Neural cell (in vitro differentiated cells): ENCODE measurements at regions not wholly inside any gene's neighbourhood (a gene's known extent, or its start where the extent isn't known, plus 50 kb on each side); places are given as distances from the start of the nearest gene placed in this dataset.

ENCODE experiments used
- H2AFZ ChIP-seq: fragments of 200-600, 300-800 bp; sonication (generic), shearing (Covaris generic); 2 replicates; pipeline ENCODE4 v1.6.0; 2014; ENCODE audit warnings: low read depth, mild to moderate bottlenecking, antibody characterized with exemption, low read length, moderate library complexity
- H3F3A ChIP-seq: fragments of 200-600 bp; shearing (Covaris generic); 2 replicates; pipeline ENCODE4 v1.6.1; 2016; ENCODE audit warnings: mild to moderate bottlenecking, moderate library complexity, mixed read lengths, antibody characterized with exemption, low read length; ENCODE audit not compliant: insufficient read depth, poor library complexity, severe bottlenecking
- H3K27ac ChIP-seq: fragments of 200-600, 300-800 bp; sonication (generic), shearing (Covaris generic); 2 replicates; pipeline ENCODE4 v1.5.1; 2014; ENCODE audit warnings: mild to moderate bottlenecking, low read length, moderate library complexity
- H3K27me3 ChIP-seq: fragments of 300-800, 200-600 bp; sonication (generic), shearing (Covaris generic); 2 replicates; pipeline ENCODE4 v1.6.0; 2014; ENCODE audit warnings: mild to moderate bottlenecking, low read depth, low read length, moderate library complexity; ENCODE audit not compliant: insufficient read depth
- H3K36me3 ChIP-seq: fragments of 300-800, 200-600 bp; sonication (generic), shearing (Covaris generic); 2 replicates; pipeline ENCODE4 v1.5.1; 2014; ENCODE audit warnings: mild to moderate bottlenecking, antibody characterized with exemption, low read length, moderate library complexity; ENCODE audit not compliant: insufficient read depth
- H3K4me2 ChIP-seq: fragments of 300-800, 200-600 bp; sonication (generic), shearing (Covaris generic); 2 replicates; pipeline ENCODE4 v1.6.0; 2014; ENCODE audit warnings: mild to moderate bottlenecking, low read length
- H3K4me3 ChIP-seq: fragments of 300-800, 200-600 bp; sonication (generic), shearing (Covaris generic); 2 replicates; pipeline ENCODE4 v1.5.1; 2014; ENCODE audit warnings: mild to moderate bottlenecking, low read length, moderate library complexity
- H3K79me2 ChIP-seq: fragments of 200-600 bp; shearing (Covaris generic); replicated peaks from 2 replicates; pipeline ENCODE4 v1.6.0; 2014; ENCODE audit warnings: mild to moderate bottlenecking, low read length, moderate library complexity; ENCODE audit not compliant: insufficient read depth
- H3K9ac ChIP-seq: fragments of 300-800, 200-600 bp; sonication (generic), shearing (Covaris generic); 2 replicates; pipeline ENCODE4 v1.6.1; 2016; ENCODE audit warnings: mild to moderate bottlenecking, low read length, mixed read lengths
- H3K9me2 ChIP-seq: fragments of 200-600 bp; shearing (Covaris generic); 2 replicates; pipeline ENCODE4 v1.6.1; 2016; ENCODE audit warnings: mild to moderate bottlenecking, low read length, mixed read lengths; ENCODE audit not compliant: insufficient read depth
- H3K9me3 ChIP-seq: fragments of 200-600, 300-800 bp; sonication (generic), shearing (Covaris generic); 2 replicates; pipeline ENCODE4 v1.6.1; 2016; ENCODE audit warnings: mild to moderate bottlenecking, mixed run types, low read length, moderate library complexity, mixed read lengths
- H4K20me1 ChIP-seq: fragments of 200-600 bp; shearing (Covaris generic); 2 replicates; pipeline ENCODE4 v1.6.1; 2016; ENCODE audit warnings: mild to moderate bottlenecking, mixed run types; ENCODE audit not compliant: insufficient read depth
- CTCF ChIP-seq: fragments of 450-650 bp; IDR thresholded peaks from 2 replicates; pipeline ENCODE4 v1.5.1; 2014; ENCODE audit warnings: antibody characterized with exemption, mild to moderate bottlenecking, moderate library complexity; ENCODE audit not compliant: poor library complexity, severe bottlenecking
- EP300 ChIP-seq: fragments of 450-650 bp; conservative IDR thresholded peaks from 2 replicates; pipeline ENCODE4 v1.6.1; 2014; ENCODE audit warnings: antibody characterized with exemption, mild to moderate bottlenecking, moderate library complexity; ENCODE audit not compliant: poor library complexity, severe bottlenecking
- EZH2 ChIP-seq: fragments of 200-600, 300-800 bp; shearing (Covaris generic), sonication (generic); IDR thresholded peaks from 2 replicates; pipeline ENCODE4 v1.6.1; 2014; ENCODE audit warnings: antibody characterized with exemption, low read length, borderline replicate concordance, mild to moderate bottlenecking; ENCODE audit not compliant: insufficient read depth, poor library complexity, severe bottlenecking
- MXI1 ChIP-seq: fragments of 450-650 bp; conservative IDR thresholded peaks from 2 replicates; pipeline ENCODE4 v1.6.1; 2014; ENCODE audit warnings: antibody characterized with exemption, mild to moderate bottlenecking; ENCODE audit not compliant: poor library complexity, severe bottlenecking
- POLR2AphosphoS5 ChIP-seq: IDR thresholded peaks from 2 replicates; pipeline ENCODE4 v1.6.1; 2012
- RAD21 ChIP-seq: fragments of 450-650 bp; conservative IDR thresholded peaks from 2 replicates; pipeline ENCODE4 v1.6.1; 2014; ENCODE audit warnings: antibody characterized with exemption, mild to moderate bottlenecking, moderate library complexity
- REST ChIP-seq: IDR thresholded peaks from 2 replicates; pipeline ENCODE4 v1.6.1; 2012; ENCODE audit warnings: borderline replicate concordance
- SMC3 ChIP-seq: fragments of 450-650 bp; conservative IDR thresholded peaks from 2 replicates; pipeline ENCODE4 v1.6.1; 2014; ENCODE audit warnings: antibody characterized with exemption, mild to moderate bottlenecking, moderate library complexity; ENCODE audit not compliant: poor library complexity
- TAF1 ChIP-seq: IDR thresholded peaks from 2 replicates; pipeline ENCODE4 v1.6.1; 2012; ENCODE audit warnings: low read depth

GRCh38 chr5:62077823-62078550 lies 228.0 kb upstream of the KIF2A start:
- TF ChIP-seq EZH2 (no peak), RAD21 (no peak), SMC3 (no peak), MXI1 (no peak), CTCF (no peak), TAF1 (no peak), POLR2AphosphoS5 (no peak), REST (no peak), EP300 (no peak)
- Histone ChIP-seq H3K79me2 (no peaks in the 10 kb centered on the region), H4K20me1 (no peaks in the 10 kb centered on the region)

GRCh38 chr5:62082370-62082801 lies 223.6 kb upstream of the KIF2A start:
- no peaks in the 10 kb centered on the region for H3K9me3 ChIP-seq
- no peaks in the 10 kb centered on the region for H3K27me3 ChIP-seq
- H3F3A ChIP-seq = no peaks in the 10 kb centered on the region
- no peak overlapping the region for H3K4me3 ChIP-seq
- no peaks in the 10 kb centered on the region for H3K36me3 ChIP-seq
- H3K79me2 ChIP-seq = no peaks in the 10 kb centered on the region
- no peak overlapping the region for H3K9ac ChIP-seq
- H4K20me1 ChIP-seq = no peaks in the 10 kb centered on the region
- TF ChIP-seq EZH2 (no peak), RAD21 (no peak), MXI1 (no peak), EP300 (no peak), SMC3 (no peak), POLR2AphosphoS5 (no peak), REST (no peak), CTCF (no peak), TAF1 (no peak)
- H2AFZ ChIP-seq = no peak overlapping the region
- no peaks in the 10 kb centered on the region for H3K9me2 ChIP-seq
- H3K27ac ChIP-seq = no peak overlapping the region
- H3K4me2 ChIP-seq = no peak overlapping the region

More at GRCh38 chr5:62077823-62078550, 228.0 kb upstream of the KIF2A start:
- Histone ChIP-seq H3K9me2 (no peaks in the 10 kb centered on the region), H3K4me2 (no peak overlapping the region), H3K4me3 (no peak overlapping the region), H3K27me3 (no peaks in the 10 kb centered on the region), H3K9me3 (no peaks in the 10 kb centered on the region), H2AFZ (no peak overlapping the region), H3F3A (no peaks in the 10 kb centered on the region), H3K36me3 (no peaks in the 10 kb centered on the region), H3K9ac (no peak overlapping the region), H3K27ac (no peak overlapping the region)
